Neuron (in vitro differentiated cells): ENCODE measurements at regions not wholly inside any gene's neighbourhood (a gene's known extent, or its start where the extent isn't known, plus 50 kb on each side); places are given as distances from the start of the nearest gene placed in this dataset.

Source experiments
- H2AFZ ChIP-seq: one replicate; pipeline ENCODE4 v1.6.1; 2013; ENCODE audit warnings: low read depth, mild to moderate bottlenecking, inconsistent platforms, low read length, moderate library complexity
- H3K27me3 ChIP-seq: one replicate; pipeline ENCODE4 v1.6.1; 2013; ENCODE audit warnings: low read length; ENCODE audit not compliant: insufficient read depth
- H3K36me3 ChIP-seq: one replicate; pipeline ENCODE4 v1.6.1; 2013; ENCODE audit warnings: low read length; ENCODE audit not compliant: insufficient read depth
- H3K4me1 ChIP-seq: one replicate; pipeline ENCODE4 v1.6.1; 2013; ENCODE audit warnings: low read length; ENCODE audit not compliant: insufficient read depth
- H3K4me3 ChIP-seq: 2 replicates; pipeline ENCODE4 v1.5.1; 2013; ENCODE audit warnings: mild to moderate bottlenecking, low read length, moderate library complexity
- H3K9me3 ChIP-seq: one replicate; pipeline ENCODE4 v1.6.1; 2013; ENCODE audit warnings: low read length

DNA sequence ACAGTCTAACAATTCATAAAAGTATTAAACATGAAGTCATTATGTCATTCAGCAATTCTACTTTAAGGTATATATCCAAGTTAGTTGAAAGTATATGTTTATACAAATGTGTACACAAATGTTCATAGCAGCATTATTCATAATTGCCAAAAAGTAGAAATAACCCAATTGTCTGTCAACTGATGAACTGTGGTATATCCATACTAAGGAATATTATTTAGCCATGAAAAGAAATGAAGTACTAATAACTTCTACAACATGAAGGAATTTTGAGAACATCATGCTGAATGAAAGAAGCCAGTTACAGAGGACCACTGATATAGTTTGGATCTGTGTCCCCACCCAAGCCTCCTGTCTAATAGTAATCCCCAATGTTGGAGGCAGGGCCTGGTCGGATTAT lies 224.3 kb downstream of the SPATA31D1 start:
- H3K36me3 ChIP-seq: no peaks in the 10 kb centered on the region

DNA sequence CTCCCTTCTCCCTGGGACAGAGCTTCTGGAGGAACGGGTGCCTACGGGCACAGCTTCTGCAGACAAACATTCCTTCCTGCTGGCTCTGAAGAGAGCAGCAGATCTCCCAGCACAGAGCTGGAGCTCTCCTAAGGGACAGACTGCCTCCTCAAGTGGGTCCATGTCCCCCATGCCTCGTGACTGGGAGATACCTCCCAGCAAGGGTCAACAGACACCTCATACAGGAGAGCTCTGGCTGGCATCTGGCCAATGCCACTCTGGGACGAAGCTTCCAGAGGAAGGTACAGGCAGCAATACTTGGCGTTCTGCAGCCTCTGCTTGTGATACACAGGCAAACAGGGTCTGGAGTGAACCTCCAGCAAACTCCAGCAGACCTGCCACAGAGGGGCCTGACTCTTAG lies 227.9 kb downstream of the SPATA31D1 start:
- Histone ChIP-seq H3K4me3 (no peak overlapping the region), H3K27me3 (no peaks in the 10 kb centered on the region), H3K36me3 (no peaks in the 10 kb centered on the region), H3K9me3 (no peaks in the 10 kb centered on the region), H3K4me1 (no peaks in the 10 kb centered on the region), H2AFZ (no peak overlapping the region)

More for the DNA sequence above, 224.3 kb downstream of the SPATA31D1 start:
- Histone ChIP-seq H3K4me3 (no peak overlapping the region), H3K9me3 (no peaks in the 10 kb centered on the region), H2AFZ (no peak overlapping the region), H3K4me1 (no peaks in the 10 kb centered on the region), H3K27me3 (no peaks in the 10 kb centered on the region)

DNA sequence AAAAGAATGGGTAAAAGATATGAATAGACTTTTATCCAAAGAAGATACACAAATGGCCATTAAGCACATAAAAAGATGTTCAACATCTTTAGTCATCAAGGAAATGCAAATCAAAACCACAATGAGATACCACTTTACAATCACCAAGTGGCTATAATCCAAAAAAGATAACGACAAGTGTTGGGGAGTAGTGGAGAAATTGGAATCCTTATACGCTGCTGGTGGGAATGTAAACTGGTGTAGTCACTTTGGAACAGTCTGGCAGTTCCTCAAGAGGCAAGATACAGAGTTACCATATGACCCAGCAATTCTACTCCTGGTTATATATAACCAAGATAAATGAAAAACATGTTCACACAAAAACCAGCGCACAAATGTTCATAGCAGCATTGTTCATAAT lies 234.9 kb downstream of the SPATA31D1 start:
- Histone ChIP-seq H2AFZ (no peak overlapping the region), H3K27me3 (no peaks in the 10 kb centered on the region), H3K9me3 (no peaks in the 10 kb centered on the region), H3K4me3 (no peak overlapping the region), H3K36me3 (no peaks in the 10 kb centered on the region), H3K4me1 (no peaks in the 10 kb centered on the region)

DNA sequence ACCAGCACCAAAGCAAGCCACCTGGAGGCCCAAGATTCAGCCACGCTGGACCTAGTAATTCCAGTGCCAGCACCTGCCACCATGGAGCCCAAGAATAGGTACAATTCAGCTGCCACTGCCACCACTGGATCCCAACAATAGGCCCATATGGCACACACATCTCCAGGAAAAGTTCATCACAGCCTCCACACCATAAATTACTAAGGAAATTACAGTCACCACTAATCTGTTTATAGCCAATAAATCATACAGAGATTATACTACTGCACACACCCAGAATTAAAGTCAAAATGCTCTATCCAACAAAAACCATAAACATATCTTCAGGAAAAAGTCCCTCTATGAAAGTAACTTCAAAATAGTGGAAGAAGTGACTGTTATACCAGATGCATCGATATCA lies 242.8 kb downstream of the SPATA31D1 start:
- Histone ChIP-seq H3K36me3 (no peaks in the 10 kb centered on the region), H2AFZ (no peak overlapping the region), H3K9me3 (peaks cover 3% of the 10 kb centered on the region), H3K4me3 (no peak overlapping the region), H3K4me1 (no peaks in the 10 kb centered on the region), H3K27me3 (no peaks in the 10 kb centered on the region)

DNA sequence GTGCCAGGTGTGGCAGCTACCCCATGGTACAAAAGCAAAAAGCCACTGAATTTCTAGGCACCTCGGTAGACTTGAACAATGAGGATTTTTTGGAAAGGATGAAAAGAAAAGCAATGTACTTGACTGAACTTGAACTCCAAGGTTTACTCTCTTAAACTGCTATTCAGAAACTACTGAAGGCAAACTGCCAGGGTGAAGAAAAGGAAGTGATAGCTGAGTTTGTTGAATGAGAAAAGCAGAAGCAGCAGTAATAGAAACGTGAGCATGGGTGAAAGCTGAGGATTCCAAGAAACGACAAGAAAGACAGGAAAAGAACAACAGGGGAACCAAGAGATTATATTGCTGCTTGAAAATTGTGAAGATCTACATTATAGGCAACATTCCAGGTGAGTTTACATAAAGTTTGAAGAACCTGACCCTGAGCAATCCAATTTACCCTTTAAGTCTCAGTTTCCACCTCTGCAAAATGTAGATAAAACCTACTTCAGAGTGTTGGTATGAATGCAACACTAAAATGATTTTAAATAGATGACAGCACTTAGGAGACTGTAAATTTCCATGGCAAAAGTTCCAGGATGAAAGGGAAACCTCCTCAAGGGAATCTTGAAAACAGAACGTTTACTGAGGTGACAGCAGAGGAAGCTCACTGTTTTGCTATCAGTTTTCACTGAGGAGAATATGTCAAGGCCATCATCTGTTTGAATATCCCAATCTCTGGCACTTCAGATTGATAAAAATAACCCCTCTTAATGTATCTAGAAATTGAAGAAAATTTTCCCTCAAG lies 245.8 kb downstream of the SPATA31D1 start:
- H3K36me3 ChIP-seq: no peaks in the 10 kb centered on the region
- no peaks in the 10 kb centered on the region for H3K4me1 ChIP-seq
- no peaks in the 10 kb centered on the region for H3K27me3 ChIP-seq
- H2AFZ ChIP-seq: no peak overlapping the region
- peaks cover 3% of the 10 kb centered on the region for H3K9me3 ChIP-seq
- no peak overlapping the region for H3K4me3 ChIP-seq

DNA sequence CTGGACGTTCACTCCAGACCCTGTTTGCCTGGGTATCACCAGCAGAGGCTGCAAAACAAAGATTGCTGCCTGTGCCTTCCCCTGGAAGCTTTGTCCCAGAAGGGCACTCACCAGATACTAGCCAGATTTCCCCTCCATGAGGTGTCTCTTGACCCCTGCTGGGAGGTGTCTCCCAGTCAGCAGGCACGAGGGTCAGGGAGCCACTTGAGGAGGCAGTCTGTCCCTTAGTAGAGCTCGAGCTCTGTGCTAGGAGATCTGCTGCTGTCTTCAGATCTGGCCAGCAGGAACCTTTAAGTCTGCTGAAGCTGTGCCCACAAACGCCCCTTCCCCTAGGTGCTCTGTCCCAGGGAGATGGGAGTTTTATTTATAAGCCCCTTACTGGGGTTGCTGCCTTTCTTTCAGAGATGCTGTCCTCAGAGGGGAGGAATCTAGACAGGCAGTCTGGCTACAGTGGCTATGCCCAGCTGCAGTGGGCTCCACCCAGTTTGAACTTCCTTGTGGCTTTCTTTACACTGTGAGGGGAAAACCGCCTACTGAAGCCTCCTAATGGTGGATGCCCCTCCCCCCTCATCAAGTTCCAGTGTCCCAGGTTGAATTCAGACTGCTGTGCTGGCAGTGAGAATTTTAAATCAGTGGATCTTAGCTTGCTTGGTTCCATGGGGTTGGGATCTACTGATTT lies 253.9 kb downstream of the SPATA31D1 start:
- no peaks in the 10 kb centered on the region for H3K4me1 ChIP-seq
- H3K27me3 ChIP-seq: no peaks in the 10 kb centered on the region
- no peak overlapping the region for H2AFZ ChIP-seq
- H3K36me3 ChIP-seq: no peaks in the 10 kb centered on the region
- no peak overlapping the region for H3K4me3 ChIP-seq
- H3K9me3 ChIP-seq: no peaks in the 10 kb centered on the region

DNA sequence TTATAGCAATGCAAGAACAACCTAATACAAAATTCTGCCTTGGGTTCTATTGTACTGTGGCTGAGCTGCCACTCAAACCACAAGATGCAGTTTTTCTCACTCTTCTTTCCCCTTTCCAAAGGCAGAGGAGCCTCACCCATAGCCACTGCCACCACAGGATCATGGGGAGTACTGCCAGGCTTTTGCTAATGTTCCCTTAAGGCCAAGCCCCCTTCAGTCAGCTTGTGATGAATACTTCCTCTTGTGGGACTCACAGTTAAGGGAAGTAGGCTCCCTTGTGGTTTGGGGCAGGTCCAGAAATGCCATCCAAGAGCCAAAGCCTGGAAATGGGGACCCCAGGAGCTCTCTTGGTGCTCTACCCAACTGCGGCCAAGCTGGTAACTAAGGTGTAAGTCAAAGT lies 258.7 kb downstream of the SPATA31D1 start:
- Histone ChIP-seq H3K4me3 (no peak overlapping the region), H3K36me3 (no peaks in the 10 kb centered on the region), H3K27me3 (no peaks in the 10 kb centered on the region), H3K9me3 (no peaks in the 10 kb centered on the region), H3K4me1 (no peaks in the 10 kb centered on the region), H2AFZ (no peak overlapping the region)

DNA sequence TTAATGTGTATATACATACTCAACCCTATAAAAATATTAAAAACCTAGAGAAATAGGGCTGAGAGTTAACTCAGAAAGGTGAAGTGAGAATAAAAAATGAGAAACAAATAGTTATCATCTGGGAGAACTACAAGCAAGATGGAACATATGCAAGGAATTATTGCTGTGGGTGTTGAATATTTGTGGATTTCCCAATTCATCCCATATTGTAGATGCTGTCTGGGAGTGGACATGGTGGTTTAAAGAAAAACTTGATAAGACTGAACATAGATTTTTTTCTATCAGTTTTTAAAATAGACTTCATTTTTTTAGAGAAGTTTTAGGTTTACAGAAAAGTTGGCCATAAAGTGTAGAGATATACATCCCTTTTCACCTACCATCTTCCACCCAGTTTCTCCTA lies 263.5 kb downstream of the SPATA31D1 start:
- Histone ChIP-seq H3K27me3 (no peaks in the 10 kb centered on the region), H3K9me3 (no peaks in the 10 kb centered on the region), H3K4me1 (no peaks in the 10 kb centered on the region), H3K4me3 (no peak overlapping the region), H3K36me3 (no peaks in the 10 kb centered on the region), H2AFZ (no peak overlapping the region)

DNA sequence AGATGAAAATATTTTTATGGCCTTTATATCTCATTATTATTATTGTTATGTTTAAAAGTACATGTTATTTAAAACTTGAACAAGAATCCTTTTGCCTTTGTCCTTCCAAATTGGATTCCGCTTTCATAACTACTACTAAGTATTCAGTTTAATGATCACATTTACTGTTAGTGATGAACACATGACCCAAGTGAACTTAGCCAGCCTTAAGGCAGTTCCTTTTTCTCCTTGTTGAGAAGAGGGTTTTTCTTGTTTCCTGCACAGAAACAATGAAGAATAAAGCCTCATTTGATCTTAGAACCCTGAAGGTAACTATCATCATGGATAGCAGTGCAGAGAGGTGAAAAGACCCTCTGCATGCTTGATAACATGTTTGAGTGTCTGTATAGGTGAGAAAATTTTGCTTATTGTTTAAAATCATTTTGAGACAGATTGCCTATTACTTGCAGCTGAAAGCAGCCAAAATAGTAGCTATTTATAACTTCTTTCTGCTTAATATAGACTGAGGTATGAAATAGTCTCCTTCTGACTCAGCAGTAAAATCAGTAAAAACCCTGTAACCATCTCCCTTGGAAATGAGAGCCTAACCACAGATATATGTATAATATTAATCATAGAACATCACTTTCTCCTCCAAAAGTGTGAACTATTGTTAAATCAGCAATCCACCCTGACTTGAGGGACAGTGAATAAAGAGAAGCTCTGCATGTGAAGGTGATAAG lies 266.2 kb downstream of the SPATA31D1 start:
- H3K27me3 ChIP-seq: no peaks in the 10 kb centered on the region
- H3K36me3 ChIP-seq: no peaks in the 10 kb centered on the region
- H3K9me3 ChIP-seq: no peaks in the 10 kb centered on the region
- H3K4me1 ChIP-seq: no peaks in the 10 kb centered on the region
- H3K4me3 ChIP-seq: no peak overlapping the region
- H2AFZ ChIP-seq: no peak overlapping the region

DNA sequence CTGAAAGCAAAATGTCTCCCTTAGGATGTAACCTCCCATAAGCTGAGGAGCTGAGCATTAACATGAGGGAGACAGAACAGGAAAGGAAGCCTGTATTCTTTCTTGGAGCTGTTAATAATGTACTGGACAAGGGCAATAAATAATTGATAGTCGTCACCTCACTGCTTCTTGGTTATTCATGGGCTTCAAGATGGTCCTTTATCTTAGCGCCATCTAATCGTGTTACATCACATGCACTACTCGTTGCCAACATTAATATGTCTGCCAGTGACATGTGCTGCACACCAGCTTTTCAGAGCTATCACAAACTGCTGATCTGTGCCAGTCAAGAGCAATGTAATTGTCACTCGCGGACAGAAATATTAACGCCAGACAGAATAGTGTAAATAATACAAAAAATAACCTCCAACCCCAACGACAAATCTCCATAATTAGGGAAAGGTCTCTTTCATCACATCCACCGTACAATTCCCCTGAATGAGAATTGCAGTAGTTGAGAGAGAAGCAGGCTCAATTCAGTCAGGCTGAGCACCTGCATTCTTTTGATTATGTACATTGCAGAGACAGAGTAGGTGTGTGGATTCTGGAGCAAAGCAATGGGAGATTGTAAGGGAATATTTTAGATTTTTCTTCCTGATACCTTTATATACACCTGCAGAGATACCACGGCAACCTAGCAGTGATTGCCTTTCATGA lies 267.1 kb downstream of the SPATA31D1 start:
- Histone ChIP-seq H3K9me3 (no peaks in the 10 kb centered on the region), H3K4me1 (no peaks in the 10 kb centered on the region), H2AFZ (no peak overlapping the region), H3K36me3 (no peaks in the 10 kb centered on the region), H3K27me3 (no peaks in the 10 kb centered on the region), H3K4me3 (no peak overlapping the region)

DNA sequence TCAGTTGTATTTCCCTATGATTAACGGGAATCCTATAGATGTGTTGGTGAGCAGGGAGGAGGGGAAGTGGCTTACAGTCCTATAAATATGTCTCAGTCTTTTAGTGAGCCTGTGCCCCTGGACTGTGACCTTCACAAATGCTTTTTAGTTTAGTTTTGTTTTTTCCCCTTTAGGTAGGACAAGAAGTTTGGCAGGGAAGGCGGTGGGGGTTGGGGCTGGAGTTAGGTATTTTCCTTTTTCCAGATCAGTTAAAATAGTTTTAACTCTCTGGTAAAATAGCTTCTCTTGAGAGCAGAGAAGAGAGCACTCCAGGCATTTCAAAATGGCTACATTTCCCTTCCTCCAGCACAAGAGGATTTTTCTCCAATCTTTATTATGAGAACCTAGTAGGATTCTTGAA lies 272.1 kb downstream of the SPATA31D1 start:
- no peaks in the 10 kb centered on the region for H3K9me3 ChIP-seq
- H3K4me1 ChIP-seq: no peaks in the 10 kb centered on the region
- H3K27me3 ChIP-seq: no peaks in the 10 kb centered on the region
- H2AFZ ChIP-seq: no peak overlapping the region
- no peak overlapping the region for H3K4me3 ChIP-seq
- no peaks in the 10 kb centered on the region for H3K36me3 ChIP-seq

DNA sequence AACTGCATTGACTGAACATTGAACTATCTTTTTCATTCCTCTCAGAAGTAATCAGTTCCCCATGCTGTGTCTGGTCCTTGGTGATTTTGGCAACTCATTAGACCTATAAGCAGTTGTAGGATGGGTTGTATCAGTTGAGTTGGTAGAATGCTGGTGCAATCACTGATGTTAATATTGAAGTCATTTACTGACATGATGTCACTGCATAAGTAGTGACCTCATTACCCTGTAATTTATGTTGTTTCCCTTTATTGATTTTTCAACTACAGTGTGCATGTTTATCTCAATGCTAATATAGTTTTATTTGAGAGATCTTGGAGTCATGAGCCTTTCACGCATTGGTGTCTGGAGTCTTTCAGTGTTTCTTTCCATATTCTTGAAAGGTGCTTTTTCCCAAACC lies 275.0 kb downstream of the SPATA31D1 start:
- no peaks in the 10 kb centered on the region for H3K36me3 ChIP-seq
- H3K4me1 ChIP-seq: no peaks in the 10 kb centered on the region
- no peaks in the 10 kb centered on the region for H3K27me3 ChIP-seq
- H2AFZ ChIP-seq: no peak overlapping the region
- no peak overlapping the region for H3K4me3 ChIP-seq
- H3K9me3 ChIP-seq: no peaks in the 10 kb centered on the region

DNA sequence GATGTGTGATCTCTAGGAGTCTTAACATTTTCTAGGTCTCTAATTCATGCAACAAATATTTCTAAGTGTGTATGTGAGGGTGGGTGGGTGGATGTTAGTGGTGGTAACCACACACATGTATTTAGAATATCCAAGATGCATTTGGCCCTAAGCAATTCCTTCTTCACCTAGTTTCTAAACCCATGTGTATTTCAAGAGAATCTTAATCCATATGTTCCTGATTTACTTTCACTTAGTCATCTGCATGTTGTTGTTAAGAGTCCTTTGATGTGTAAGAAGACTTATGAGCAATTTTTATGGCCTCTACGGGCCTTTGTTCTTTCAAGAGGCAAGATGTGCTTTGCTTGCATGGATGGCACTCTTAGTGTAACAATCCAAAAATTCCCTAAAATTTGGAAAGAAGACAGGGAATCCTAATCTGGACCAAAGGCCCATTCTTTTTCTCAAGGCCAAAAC lies 282.6 kb downstream of the SPATA31D1 start:
- H3K4me3 ChIP-seq: no peak overlapping the region
- H3K9me3 ChIP-seq: no peaks in the 10 kb centered on the region
- no peaks in the 10 kb centered on the region for H3K36me3 ChIP-seq
- H3K4me1 ChIP-seq: no peaks in the 10 kb centered on the region
- H3K27me3 ChIP-seq: no peaks in the 10 kb centered on the region
- H2AFZ ChIP-seq: no peak overlapping the region
